ENCODE measurements at regions not wholly inside any gene's neighbourhood (a gene's known extent, or its start where the extent isn't known, plus 50 kb on each side); places are given as distances from the start of the nearest gene placed in this dataset.

DNA sequence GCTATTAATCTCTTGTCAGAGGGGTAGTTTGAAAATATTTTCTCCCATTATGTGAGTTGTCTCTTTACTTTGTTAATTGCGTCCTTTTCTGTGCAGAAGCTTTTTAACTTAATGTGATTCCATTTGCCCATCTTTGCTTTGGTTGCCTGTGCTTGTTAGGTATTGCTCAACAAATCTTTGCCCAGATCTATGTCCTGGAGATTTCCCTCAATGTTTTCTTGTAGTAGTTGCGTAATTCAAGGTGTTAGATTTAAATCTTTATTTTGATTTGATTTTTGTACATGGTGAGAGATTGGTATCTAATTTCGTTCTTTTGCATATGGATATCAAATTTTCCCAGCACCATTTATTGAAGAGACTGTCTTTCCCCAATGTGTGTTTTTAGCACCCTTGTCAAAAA lies 567.2 kb downstream of the DNAJB9 start:
- WGBS, 10 experiments = 0 to 100% (median 87%) methylated on average over 2 to 3 of the region's 3 CpGs

GRCh38 chr7:109154748-109155147 lies 585.1 kb downstream of the DNAJB9 start:
- H3K4me1 ChIP-seq (replicated peaks in 1 of 2) = peaks cover 0 to 9% of the 10 kb centered on the region in 2 donors
- ATAC-seq (replicated peaks in 6 of 8) = peak in 2 of 8 experiments; percentile 42 to 58
- no peak overlapping the region for H3K27ac ChIP-seq
- in situ Hi-C loops (cut with MboI; ENCODE audit: low pct_unique_long_range_greater_than_20kb in 2 of 9, low sequenced_read_pairs in 9 of 9, unreplicated experiment in 9 of 9) = no loop called here
- 0 to 100% (median 86%) methylated on average over 1 to 2 of the region's 2 CpGs; no CpG with 5 or more reads in 1 of the 10 experiments for WGBS, 10 experiments
- H3K4me3 ChIP-seq = no peak overlapping the region

More for the DNA sequence above, 567.2 kb downstream of the DNAJB9 start:
- H3K27ac ChIP-seq = no peak overlapping the region
- in situ Hi-C loops (cut with MboI; ENCODE audit: low pct_unique_long_range_greater_than_20kb in 2 of 9, low sequenced_read_pairs in 9 of 9, unreplicated experiment in 9 of 9) = no loop called here
- no peak overlapping the region for H3K4me3 ChIP-seq
- ATAC-seq (replicated peaks in 6 of 8) = no peak
- no peaks in the 10 kb centered on the region for H3K4me1 ChIP-seq (replicated peaks in 1 of 2)

GRCh38 chr7:109158246-109158645 lies 588.6 kb downstream of the DNAJB9 start:
- H3K27ac ChIP-seq = no peak overlapping the region
- WGBS, 10 experiments = 0 to 84% (median 42%) methylated on average over 1 to 3 of the region's 3 CpGs; no CpG with 5 or more reads in 2 of the 10 experiments
- peaks cover 0 to 9% of the 10 kb centered on the region in 2 donors for H3K4me1 ChIP-seq (replicated peaks in 1 of 2)
- no peak for ATAC-seq (replicated peaks in 6 of 8)
- in situ Hi-C loops (cut with MboI; ENCODE audit: low pct_unique_long_range_greater_than_20kb in 2 of 9, low sequenced_read_pairs in 9 of 9, unreplicated experiment in 9 of 9) = no loop called here
- no peak overlapping the region for H3K4me3 ChIP-seq

- in situ Hi-C loops (cut with MboI; ENCODE audit: low pct_unique_long_range_greater_than_20kb in 2 of 9, low sequenced_read_pairs in 9 of 9, unreplicated experiment in 9 of 9) = no loop called here
- H3K27ac ChIP-seq = no peak overlapping the region
- no peak overlapping the region for H3K4me3 ChIP-seq
- peak in 3 of 8 experiments; percentile 42 to 75 (median 46) for ATAC-seq (replicated peaks in 6 of 8)
- peaks cover 0 to 15% of the 10 kb centered on the region in 2 donors for H3K4me1 ChIP-seq (replicated peaks in 1 of 2)
Observed at GRCh38 chr7:109176661-109177060, 607.0 kb downstream of the DNAJB9 start.

GRCh38 chr7:109178342-109178741 lies 608.7 kb downstream of the DNAJB9 start:
- no peak overlapping the region for H3K4me3 ChIP-seq
- H3K4me1 ChIP-seq (replicated peaks in 1 of 2) = peaks cover 0 to 15% of the 10 kb centered on the region in 2 donors
- in situ Hi-C loops (cut with MboI; ENCODE audit: low pct_unique_long_range_greater_than_20kb in 2 of 9, low sequenced_read_pairs in 9 of 9, unreplicated experiment in 9 of 9) = no loop called here
- no peak for ATAC-seq (replicated peaks in 6 of 8)
- no peak overlapping the region for H3K27ac ChIP-seq
- 7 to 97% (median 67%) methylated on average over 1 to 2 of the region's 2 CpGs; no CpG with 5 or more reads in 1 of the 10 experiments for WGBS, 10 experiments

- ATAC-seq (replicated peaks in 6 of 8) = no peak
- no peak overlapping the region for H3K4me3 ChIP-seq
- H3K4me1 ChIP-seq (replicated peaks in 1 of 2) = peaks cover 0 to 15% of the 10 kb centered on the region in 2 donors
- in situ Hi-C loops (cut with MboI; ENCODE audit: low pct_unique_long_range_greater_than_20kb in 2 of 9, low sequenced_read_pairs in 9 of 9, unreplicated experiment in 9 of 9) = no loop called here
- 0 to 83% (median 67%) methylated on average over 1 to 3 of the region's 3 CpGs; no CpG with 5 or more reads in 1 of the 10 experiments for WGBS, 10 experiments
- no peak overlapping the region for H3K27ac ChIP-seq
Observed at GRCh38 chr7:109179601-109180000, 609.9 kb downstream of the DNAJB9 start.

DNA sequence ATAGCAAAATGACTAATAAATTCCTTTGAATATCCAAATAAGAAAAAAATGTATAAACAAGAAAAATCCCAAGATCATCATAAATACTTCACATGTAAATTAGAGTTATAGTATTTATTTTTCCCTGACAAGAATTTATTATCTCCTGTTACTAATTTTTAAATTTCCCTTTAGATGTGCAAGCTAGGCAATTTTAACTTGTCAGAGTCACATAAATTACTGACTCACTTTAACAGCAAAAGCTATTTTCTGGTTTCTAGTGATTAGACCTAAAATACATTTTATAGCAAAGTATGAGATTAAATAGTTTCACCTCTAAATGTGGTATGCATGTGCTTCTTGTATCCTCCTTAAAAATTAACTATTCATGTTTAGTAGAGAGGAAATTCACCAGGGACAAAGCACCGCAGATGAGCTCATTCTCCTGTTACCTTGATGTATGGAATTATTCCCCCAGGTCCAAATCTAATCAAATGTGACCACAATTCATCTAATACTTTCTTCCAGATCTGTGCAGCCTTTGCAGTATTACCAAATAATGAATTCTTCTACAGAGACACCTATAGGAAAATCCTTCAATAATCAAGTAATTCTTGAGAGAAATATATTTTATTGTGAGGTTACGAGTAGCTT lies 621.2 kb downstream of the DNAJB9 start:
- WGBS, 10 experiments = 0 to 100% (median 29%) methylated on average over 1 to 2 of the region's 2 CpGs; no CpG with 5 or more reads in 1 of the 10 experiments
- H3K4me3 ChIP-seq = no peak overlapping the region
- H3K27ac ChIP-seq = no peak overlapping the region
- peak in 4 of 8 experiments; percentile 57 to 78 (median 68) for ATAC-seq (replicated peaks in 6 of 8)
- in situ Hi-C loops (cut with MboI; ENCODE audit: low pct_unique_long_range_greater_than_20kb in 2 of 9, low sequenced_read_pairs in 9 of 9, unreplicated experiment in 9 of 9) = no loop called here
- peaks cover 0 to 15% of the 10 kb centered on the region in 2 donors for H3K4me1 ChIP-seq (replicated peaks in 1 of 2)

- H3K4me3 ChIP-seq = no peak overlapping the region
- H3K4me1 ChIP-seq (replicated peaks in 1 of 2) = no peaks in the 10 kb centered on the region
- WGBS, 10 experiments = 40 to 100% (median 96%) methylated on average over 2 of the region's 2 CpGs; no CpG with 5 or more reads in 4 of the 10 experiments
- ATAC-seq (replicated peaks in 6 of 8) = no peak
- H3K27ac ChIP-seq = no peak overlapping the region
- in situ Hi-C loops (cut with MboI; ENCODE audit: low pct_unique_long_range_greater_than_20kb in 2 of 9, low sequenced_read_pairs in 9 of 9, unreplicated experiment in 9 of 9) = no loop called here
Observed at GRCh38 chr7:109206196-109206595, 636.5 kb downstream of the DNAJB9 start.

- in situ Hi-C loops (cut with MboI; ENCODE audit: low pct_unique_long_range_greater_than_20kb in 2 of 9, low sequenced_read_pairs in 9 of 9, unreplicated experiment in 9 of 9) = no loop called here
- ATAC-seq (replicated peaks in 6 of 8) = peak in 1 of 8 experiments; percentile 42
- WGBS, 10 experiments = 81% methylated on average over 2 of the region's 3 CpGs; no CpG with 5 or more reads in 9 of the 10 experiments
- Histone ChIP-seq H3K4me3 (no peak overlapping the region), H3K4me1 (replicated peaks in 1 of 2) (no peaks in the 10 kb centered on the region), H3K27ac (no peak overlapping the region)
Observed at GRCh38 chr7:109213081-109213480, 643.4 kb downstream of the DNAJB9 start.

DNA sequence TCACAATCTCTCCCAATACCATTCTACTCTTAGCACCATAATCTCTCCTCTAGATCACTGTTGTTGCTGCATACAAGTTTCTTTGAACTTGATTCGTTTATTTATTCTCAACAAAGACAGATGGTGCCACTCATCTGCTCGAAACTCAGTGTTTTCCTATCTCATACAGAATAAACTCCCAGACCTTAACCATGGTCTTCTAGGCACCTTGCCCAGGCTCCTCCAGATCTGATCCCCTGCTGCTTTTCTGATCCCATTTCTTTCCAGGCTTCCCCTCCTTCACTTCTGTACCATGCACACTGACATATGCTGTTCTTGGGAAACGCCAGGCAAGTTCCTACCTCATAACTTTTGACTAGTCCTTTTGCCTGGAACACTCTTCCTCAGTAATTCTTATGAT lies 645.7 kb downstream of the DNAJB9 start:
- no peak overlapping the region for H3K27ac ChIP-seq
- H3K4me1 ChIP-seq (replicated peaks in 1 of 2) = no peaks in the 10 kb centered on the region
- 0 to 100% (median 80%) methylated on average over 1 to 3 of the region's 3 CpGs; no CpG with 5 or more reads in 1 of the 10 experiments for WGBS, 10 experiments
- ATAC-seq (replicated peaks in 6 of 8) = no peak
- in situ Hi-C loops (cut with MboI; ENCODE audit: low pct_unique_long_range_greater_than_20kb in 2 of 9, low sequenced_read_pairs in 9 of 9, unreplicated experiment in 9 of 9) = no loop called here
- no peak overlapping the region for H3K4me3 ChIP-seq

GRCh38 chr7:109224100-109224499 lies 654.4 kb downstream of the DNAJB9 start:
- WGBS, 10 experiments = 43 to 100% (median 80%) methylated on average over 1 to 2 of the region's 2 CpGs; no CpG with 5 or more reads in 5 of the 10 experiments
- H3K4me3 ChIP-seq = no peak overlapping the region
- H3K27ac ChIP-seq = no peak overlapping the region
- H3K4me1 ChIP-seq (replicated peaks in 1 of 2) = peaks cover 0 to 7% of the 10 kb centered on the region in 2 donors
- in situ Hi-C loops (cut with MboI; ENCODE audit: low pct_unique_long_range_greater_than_20kb in 2 of 9, low sequenced_read_pairs in 9 of 9, unreplicated experiment in 9 of 9) = no loop called here
- no peak for ATAC-seq (replicated peaks in 6 of 8)

DNA sequence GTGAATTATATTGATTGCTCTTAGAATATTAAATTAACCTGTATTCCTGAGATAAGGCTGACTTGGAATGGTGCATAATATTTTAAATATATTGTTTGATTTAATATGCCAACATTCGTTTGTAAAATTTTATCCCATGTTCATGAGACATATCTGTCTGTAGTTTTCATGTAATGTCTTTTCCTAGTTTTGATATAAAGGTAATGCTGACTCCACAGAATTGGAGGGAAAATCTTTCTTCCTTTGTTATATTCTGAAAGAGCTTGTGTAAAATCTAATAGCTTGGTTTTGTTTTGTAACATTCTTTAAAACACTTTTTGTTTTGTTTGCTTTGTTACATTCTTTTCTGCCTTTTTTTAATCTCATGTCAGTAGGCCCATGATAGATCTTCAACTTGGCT lies 657.0 kb downstream of the DNAJB9 start:
- no peak overlapping the region for H3K4me3 ChIP-seq
- 0 to 64% (median 18%) methylated on average over 1 of the region's 1 CpG; no CpG with 5 or more reads in 2 of the 10 experiments for WGBS, 10 experiments
- H3K27ac ChIP-seq = no peak overlapping the region
- no peak for ATAC-seq (replicated peaks in 6 of 8)
- peaks cover 0 to 7% of the 10 kb centered on the region in 2 donors for H3K4me1 ChIP-seq (replicated peaks in 1 of 2)
- in situ Hi-C loops (cut with MboI; ENCODE audit: low pct_unique_long_range_greater_than_20kb in 2 of 9, low sequenced_read_pairs in 9 of 9, unreplicated experiment in 9 of 9) = no loop called here

DNA sequence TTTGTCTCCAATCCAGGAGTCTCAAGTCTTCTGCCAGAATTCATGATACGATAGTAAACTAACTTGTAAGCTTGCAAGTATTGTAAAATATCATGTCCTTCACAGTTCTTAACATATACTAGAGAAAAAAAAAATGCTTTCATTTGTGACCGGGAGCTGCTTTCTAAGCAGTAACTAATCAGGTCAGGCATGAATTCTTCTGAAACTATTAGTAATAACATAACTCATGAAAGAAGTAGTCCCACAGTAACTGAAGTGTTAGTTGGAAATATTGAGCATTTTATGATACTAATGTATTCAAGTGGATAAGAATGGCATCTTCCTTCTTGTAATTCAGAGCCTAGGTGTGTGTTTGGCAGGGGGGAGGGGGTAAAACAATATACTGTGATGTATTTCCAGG lies 665.6 kb downstream of the DNAJB9 start:
- H3K27ac ChIP-seq = no peak overlapping the region
- in situ Hi-C loops (cut with MboI; ENCODE audit: low pct_unique_long_range_greater_than_20kb in 2 of 9, low sequenced_read_pairs in 9 of 9, unreplicated experiment in 9 of 9) = no loop called here
- 0 to 92% (median 57%) methylated on average over 1 to 2 of the region's 2 CpGs for WGBS, 10 experiments
- H3K4me1 ChIP-seq (replicated peaks in 1 of 2) = peaks cover 0 to 5% of the 10 kb centered on the region in 2 donors
- no peak for ATAC-seq (replicated peaks in 6 of 8)
- H3K4me3 ChIP-seq = no peak overlapping the region
